ENCODE measurements at regions not wholly inside any gene's neighbourhood (a gene's known extent, or its start where the extent isn't known, plus 50 kb on each side); places are given as distances from the start of the nearest gene placed in this dataset.

DNA sequence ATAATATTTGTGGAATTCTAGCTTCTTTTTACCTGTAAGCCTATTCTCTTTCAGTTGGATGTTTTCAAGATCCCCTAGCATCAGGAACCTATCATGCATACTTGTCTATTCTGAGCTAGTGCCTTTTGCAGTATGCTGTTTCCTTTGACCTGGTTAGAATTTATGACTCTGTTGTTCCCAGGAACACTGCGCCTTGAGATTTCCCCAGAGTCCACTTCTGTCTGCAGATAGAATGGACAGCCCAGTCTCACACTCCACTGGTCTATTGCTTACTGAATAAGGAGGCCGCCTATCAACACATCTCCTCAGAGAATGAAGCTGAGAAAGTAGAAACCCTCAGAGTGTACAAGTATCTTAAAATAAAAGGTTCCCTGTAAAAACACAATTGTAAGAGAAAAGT is 465.1 kb upstream of the GALNTL6 start:
- no peak overlapping the region for H3K4me3 ChIP-seq
- ChIA-PET POLR2A (no interaction called here), CTCF (no interaction called here)
- no peak for ATAC-seq
- no peaks in the 10 kb centered on the region for H3K4me1 ChIP-seq
- 43% methylated on average over 2 of the region's 2 CpGs for WGBS (ENCODE audit: missing lambda C conversion rate)
- H3K4me2 ChIP-seq, result no peak overlapping the region
- H3K27ac ChIP-seq, result no peak overlapping the region
- DNase-seq (ENCODE audit: low read depth in 1 of 2, low spot score in 1 of 2), result no peak
- H3K9me3 ChIP-seq, result no peaks in the 10 kb centered on the region
- TF ChIP-seq NPAS2 (CRISPR knock-in tag; IDR thresholded peaks at IDR 0.05; ENCODE audit: borderline replicate concordance), result no peak
- no peak for TF ChIP-seq POLR2AphosphoS2 (conservative IDR thresholded peaks at IDR 0.05; ENCODE audit: low read length)
- no peak for TF ChIP-seq POLR2A (IDR thresholded peaks at IDR 0.05; ENCODE audit: low read length)
- no peak for TF ChIP-seq KDM1A (IDR thresholded peaks at IDR 0.05; ENCODE audit: low read depth)
- TF ChIP-seq TP53 (CRISPR knock-in tag; IDR thresholded peaks at IDR 0.05), result no peak
- TF ChIP-seq KDM5A (IDR thresholded peaks at IDR 0.05), result no peak
- TF ChIP-seq, protein P1, sequence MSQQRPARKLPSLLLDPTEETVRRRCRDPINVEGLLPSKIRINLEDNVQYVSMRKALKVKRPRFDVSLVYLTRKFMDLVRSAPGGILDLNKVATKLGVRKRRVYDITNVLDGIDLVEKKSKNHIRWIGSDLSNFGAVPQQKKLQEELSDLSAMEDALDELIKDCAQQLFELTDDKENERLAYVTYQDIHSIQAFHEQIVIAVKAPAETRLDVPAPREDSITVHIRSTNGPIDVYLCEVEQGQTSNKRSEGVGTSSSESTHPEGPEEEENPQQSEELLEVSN (IDR thresholded peaks at IDR 0.05; ENCODE audit: borderline replicate concordance, low read depth), result no peak
- no peak for TF ChIP-seq FOXS1 (CRISPR knock-in tag; IDR thresholded peaks at IDR 0.05)
- no peak for TF ChIP-seq ZFP36 (IDR thresholded peaks at IDR 0.05; ENCODE audit: borderline replicate concordance, partially characterized antibody)
- TF ChIP-seq, protein P2, sequence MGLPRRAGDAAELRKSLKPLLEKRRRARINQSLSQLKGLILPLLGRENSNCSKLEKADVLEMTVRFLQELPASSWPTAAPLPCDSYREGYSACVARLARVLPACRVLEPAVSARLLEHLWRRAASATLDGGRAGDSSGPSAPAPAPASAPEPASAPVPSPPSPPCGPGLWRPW (IDR thresholded peaks at IDR 0.05), result no peak
- no peak for TF ChIP-seq HDAC2 (IDR thresholded peaks at IDR 0.05)
- FAIRE-seq, result no peak

DNA sequence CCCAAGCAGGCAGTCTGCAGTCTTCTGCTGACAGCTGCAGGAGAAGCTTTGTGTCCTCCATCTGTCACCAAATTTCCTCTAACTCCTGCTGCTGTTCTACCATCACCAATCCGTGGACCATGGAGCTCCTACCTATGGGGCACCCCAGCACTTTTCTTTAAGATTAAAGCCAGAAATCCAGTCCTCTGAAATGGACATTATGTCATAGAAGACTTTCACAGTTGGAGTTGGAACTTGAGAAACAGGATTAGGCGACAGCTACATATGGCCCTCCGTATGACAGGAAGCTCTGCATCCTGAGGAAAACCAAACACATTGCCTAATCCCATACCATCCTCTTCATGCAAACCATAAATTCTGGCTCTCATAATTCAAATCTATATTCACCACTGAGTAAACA is 470.6 kb upstream of the GALNTL6 start:
- ATAC-seq, result no peak
- 44% methylated on average over 3 of the region's 3 CpGs for WGBS (ENCODE audit: missing lambda C conversion rate)
- POLR2A ChIA-PET, result no interaction called here
- no peak for TF ChIP-seq JUNB (IDR thresholded peaks at IDR 0.05)
- DNase-seq (ENCODE audit: low read depth in 1 of 2, low spot score in 1 of 2), result no peak
- Histone ChIP-seq H3K9me3 (no peaks in the 10 kb centered on the region), H3K27ac (no peak overlapping the region), H3K4me2 (no peak overlapping the region), H3K4me1 (no peaks in the 10 kb centered on the region), H3K4me3 (no peak overlapping the region)
- CTCF ChIA-PET, result no interaction called here
- no peak for FAIRE-seq

DNA sequence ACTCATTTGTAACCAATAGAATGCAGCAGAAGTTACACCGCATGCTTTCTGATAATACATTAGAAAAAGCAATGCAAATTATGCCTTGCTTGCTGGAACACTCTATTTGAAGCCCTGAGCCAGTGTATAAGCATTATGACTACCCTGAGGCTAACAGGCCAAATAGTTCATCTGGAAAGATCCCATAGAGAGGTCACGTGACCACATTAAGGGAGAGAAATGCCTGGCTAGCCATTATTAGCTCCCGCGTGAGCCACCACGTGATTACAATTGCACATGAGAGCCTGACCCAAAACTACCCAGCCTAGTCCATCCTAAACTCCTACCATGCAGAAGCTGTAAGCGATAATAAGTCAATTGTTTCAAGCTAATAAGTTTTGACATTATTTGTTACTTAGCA is 472.9 kb upstream of the GALNTL6 start:
- Histone ChIP-seq H3K4me3 (no peak overlapping the region), H3K9me3 (no peaks in the 10 kb centered on the region), H3K27ac (no peak overlapping the region), H3K4me1 (no peaks in the 10 kb centered on the region), H3K4me2 (no peak overlapping the region)
- TF ChIP-seq GATA3 (IDR thresholded peaks at IDR 0.05; ENCODE audit: borderline replicate concordance), result no peak
- TF ChIP-seq, protein P3, sequence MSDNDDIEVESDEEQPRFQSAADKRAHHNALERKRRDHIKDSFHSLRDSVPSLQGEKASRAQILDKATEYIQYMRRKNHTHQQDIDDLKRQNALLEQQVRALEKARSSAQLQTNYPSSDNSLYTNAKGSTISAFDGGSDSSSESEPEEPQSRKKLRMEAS (IDR thresholded peaks at IDR 0.05), result no peak
- TF ChIP-seq, protein P4, sequence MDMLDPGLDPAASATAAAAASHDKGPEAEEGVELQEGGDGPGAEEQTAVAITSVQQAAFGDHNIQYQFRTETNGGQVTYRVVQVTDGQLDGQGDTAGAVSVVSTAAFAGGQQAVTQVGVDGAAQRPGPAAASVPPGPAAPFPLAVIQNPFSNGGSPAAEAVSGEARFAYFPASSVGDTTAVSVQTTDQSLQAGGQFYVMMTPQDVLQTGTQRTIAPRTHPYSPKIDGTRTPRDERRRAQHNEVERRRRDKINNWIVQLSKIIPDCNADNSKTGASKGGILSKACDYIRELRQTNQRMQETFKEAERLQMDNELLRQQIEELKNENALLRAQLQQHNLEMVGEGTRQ (IDR thresholded peaks at IDR 0.05), result no peak
- TF ChIP-seq JUNB (IDR thresholded peaks at IDR 0.05), result no peak
- TF ChIP-seq, protein P5, sequence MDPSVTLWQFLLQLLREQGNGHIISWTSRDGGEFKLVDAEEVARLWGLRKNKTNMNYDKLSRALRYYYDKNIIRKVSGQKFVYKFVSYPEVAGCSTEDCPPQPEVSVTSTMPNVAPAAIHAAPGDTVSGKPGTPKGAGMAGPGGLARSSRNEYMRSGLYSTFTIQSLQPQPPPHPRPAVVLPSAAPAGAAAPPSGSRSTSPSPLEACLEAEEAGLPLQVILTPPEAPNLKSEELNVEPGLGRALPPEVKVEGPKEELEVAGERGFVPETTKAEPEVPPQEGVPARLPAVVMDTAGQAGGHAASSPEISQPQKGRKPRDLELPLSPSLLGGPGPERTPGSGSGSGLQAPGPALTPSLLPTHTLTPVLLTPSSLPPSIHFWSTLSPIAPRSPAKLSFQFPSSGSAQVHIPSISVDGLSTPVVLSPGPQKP (IDR thresholded peaks at IDR 0.05; ENCODE audit: low read depth, low read length), result no peak
- TF ChIP-seq, protein P6, sequence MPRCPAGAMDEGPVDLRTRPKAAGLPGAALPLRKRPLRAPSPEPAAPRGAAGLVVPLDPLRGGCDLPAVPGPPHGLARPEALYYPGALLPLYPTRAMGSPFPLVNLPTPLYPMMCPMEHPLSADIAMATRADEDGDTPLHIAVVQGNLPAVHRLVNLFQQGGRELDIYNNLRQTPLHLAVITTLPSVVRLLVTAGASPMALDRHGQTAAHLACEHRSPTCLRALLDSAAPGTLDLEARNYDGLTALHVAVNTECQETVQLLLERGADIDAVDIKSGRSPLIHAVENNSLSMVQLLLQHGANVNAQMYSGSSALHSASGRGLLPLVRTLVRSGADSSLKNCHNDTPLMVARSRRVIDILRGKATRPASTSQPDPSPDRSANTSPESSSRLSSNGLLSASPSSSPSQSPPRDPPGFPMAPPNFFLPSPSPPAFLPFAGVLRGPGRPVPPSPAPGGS (IDR thresholded peaks at IDR 0.05), result no peak
- TF ChIP-seq CBX2 (IDR thresholded peaks at IDR 0.05; ENCODE audit: borderline replicate concordance, low read depth), result no peak
- TF ChIP-seq TP53 (CRISPR knock-in tag; IDR thresholded peaks at IDR 0.05), result no peak
- TF ChIP-seq, protein P7, sequence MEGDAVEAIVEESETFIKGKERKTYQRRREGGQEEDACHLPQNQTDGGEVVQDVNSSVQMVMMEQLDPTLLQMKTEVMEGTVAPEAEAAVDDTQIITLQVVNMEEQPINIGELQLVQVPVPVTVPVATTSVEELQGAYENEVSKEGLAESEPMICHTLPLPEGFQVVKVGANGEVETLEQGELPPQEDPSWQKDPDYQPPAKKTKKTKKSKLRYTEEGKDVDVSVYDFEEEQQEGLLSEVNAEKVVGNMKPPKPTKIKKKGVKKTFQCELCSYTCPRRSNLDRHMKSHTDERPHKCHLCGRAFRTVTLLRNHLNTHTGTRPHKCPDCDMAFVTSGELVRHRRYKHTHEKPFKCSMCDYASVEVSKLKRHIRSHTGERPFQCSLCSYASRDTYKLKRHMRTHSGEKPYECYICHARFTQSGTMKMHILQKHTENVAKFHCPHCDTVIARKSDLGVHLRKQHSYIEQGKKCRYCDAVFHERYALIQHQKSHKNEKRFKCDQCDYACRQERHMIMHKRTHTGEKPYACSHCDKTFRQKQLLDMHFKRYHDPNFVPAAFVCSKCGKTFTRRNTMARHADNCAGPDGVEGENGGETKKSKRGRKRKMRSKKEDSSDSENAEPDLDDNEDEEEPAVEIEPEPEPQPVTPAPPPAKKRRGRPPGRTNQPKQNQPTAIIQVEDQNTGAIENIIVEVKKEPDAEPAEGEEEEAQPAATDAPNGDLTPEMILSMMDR (IDR thresholded peaks at IDR 0.05), result no peak
- TF ChIP-seq TFCP2L1 (CRISPR knock-in tag; IDR thresholded peaks at IDR 0.05), result no peak
- no peak for TF ChIP-seq RARB (CRISPR knock-in tag; IDR thresholded peaks at IDR 0.05)
- TF ChIP-seq HEYL (CRISPR knock-in tag; IDR thresholded peaks at IDR 0.05), result no peak
- TF ChIP-seq EHMT2 (IDR thresholded peaks at IDR 0.05; ENCODE audit: low read depth), result no peak
- TF ChIP-seq FOXS1 (CRISPR knock-in tag; IDR thresholded peaks at IDR 0.05), result no peak
- TF ChIP-seq CBX8 (IDR thresholded peaks at IDR 0.05), result no peak
- TF ChIP-seq MYC (IDR thresholded peaks at IDR 0.05; ENCODE audit: borderline replicate concordance, low read length), result no peak
- no peak for TF ChIP-seq BHLHE40 (IDR thresholded peaks at IDR 0.05; ENCODE audit: low read depth, low read length)
- no peak for FAIRE-seq
- no peak for DNase-seq (ENCODE audit: low read depth in 1 of 2, low spot score in 1 of 2)
- 66% methylated on average over 6 of the region's 6 CpGs for whole genome bisulfite sequencing (ENCODE audit: missing lambda C conversion rate)
- ChIA-PET CTCF (no interaction called here), POLR2A (no interaction called here)
- no peak for ATAC-seq

Data from A549 (cell line).